Breast epithelium (tissue), 4 donors: ENCODE measurements at regions not wholly inside any gene's neighbourhood (a gene's known extent, or its start where the extent isn't known, plus 50 kb on each side); places are given as distances from the start of the nearest gene placed in this dataset.

Source experiments
- DNase-seq, 2 donors: peaks; one replicate each; pipeline ENCODE4 v3.0.0-alpha.2; 2019; ENCODE audit warnings: low spot score in 2 of 2
- H3K27ac ChIP-seq, 2 donors: fragments of 200-600 bp; sonication (generic) in 1 of 2; one replicate each; pipeline ENCODE4 v1.5.1; 2016 to 2019; ENCODE audit warnings: mild to moderate bottlenecking in 1 of 2
- H3K27me3 ChIP-seq, 2 donors: fragments of 200-600 bp; sonication (generic) in 1 of 2; one replicate each; pipeline versions ENCODE4 v1.5.1 to v1.6.0; 2017 to 2019; ENCODE audit warnings: control low read depth in 1 of 2, mild to moderate bottlenecking in 1 of 2
- H3K36me3 ChIP-seq: fragments of 200-600 bp; one replicate; pipeline ENCODE4 v1.5.1; 2019
- H3K4me1 ChIP-seq, 2 donors: fragments of 200-600 bp; sonication (generic); one replicate each; pipeline ENCODE4 v1.5.1; 2016 to 2019; ENCODE audit warnings: control low read depth in 1 of 2
- H3K4me3 ChIP-seq, 3 donors: fragments of 200-600 bp; sonication (generic); 1 replicate in 2 of 3; 2 replicates in 1 of 3; pipeline ENCODE4 v1.5.1; 2016 to 2019; ENCODE audit warnings: mild to moderate bottlenecking in 3 of 3, moderate library complexity in 2 of 3
- H3K9me3 ChIP-seq, 2 donors: fragments of 200-600 bp; sonication (generic) in 1 of 2; one replicate each; pipeline ENCODE4 v1.5.1; 2016 to 2019; ENCODE audit warnings: control low read depth in 1 of 2
- POLR2A ChIP-seq: fragments of 450-650 bp; IDR thresholded peaks from one replicate; pipeline ENCODE4 v1.6.1; 2016; ENCODE audit warnings: antibody characterized with exemption, mild to moderate bottlenecking, moderate library complexity
- POLR2AphosphoS5 ChIP-seq, 3 donors: sonication (generic); formaldehyde crosslinking; IDR thresholded peaks; one replicate each; pipeline ENCODE4 v1.6.1; 2017; ENCODE audit warnings: antibody characterized with exemption in 3 of 3
- intact Hi-C: fragments of 100-400 bp; cut with DNase I; formaldehyde crosslinking; loops from one replicate; pipeline ENCODE4 v1.15.1; 2023; ENCODE audit warnings: low total_unique reads
- TF ChIP-seq, protein P1 (sequence below), 3 donors: fragments of 450-650 bp; IDR thresholded peaks; one replicate each; pipeline ENCODE4 v1.5.1; 2016 to 2017; ENCODE audit warnings: antibody characterized with exemption in 3 of 3, mild to moderate bottlenecking in 3 of 3, moderate library complexity in 3 of 3

DNA sequence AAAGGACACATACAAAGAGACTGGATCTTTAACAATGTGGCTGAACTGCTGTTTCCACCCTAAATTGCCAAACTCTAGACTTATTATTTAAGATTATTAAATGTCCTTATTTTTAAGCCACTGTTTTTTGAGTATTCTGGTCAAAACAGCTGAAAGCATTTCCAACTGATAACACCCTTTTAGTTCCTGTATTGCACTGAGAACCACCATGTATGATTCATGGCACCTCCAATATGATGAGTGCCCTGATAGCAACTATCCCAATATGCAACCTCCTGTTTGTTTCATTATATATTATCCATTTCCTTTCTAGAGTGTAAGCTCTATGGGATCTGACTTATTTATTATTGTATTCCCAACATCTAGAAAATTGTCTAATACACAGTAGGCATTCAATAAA, 269.4 kb downstream of the HHIPL2 start:
- Histone ChIP-seq H3K4me1 (no peaks in the 10 kb centered on the region), H3K9me3 (no peaks in the 10 kb centered on the region), H3K36me3 (no peaks in the 10 kb centered on the region), H3K4me3 (no peak overlapping the region), H3K27me3 (no peaks in the 10 kb centered on the region), H3K27ac (no peak overlapping the region)
- no peak for DNase-seq
- intact Hi-C loops, result no loop called here
- TF ChIP-seq, protein P1, sequence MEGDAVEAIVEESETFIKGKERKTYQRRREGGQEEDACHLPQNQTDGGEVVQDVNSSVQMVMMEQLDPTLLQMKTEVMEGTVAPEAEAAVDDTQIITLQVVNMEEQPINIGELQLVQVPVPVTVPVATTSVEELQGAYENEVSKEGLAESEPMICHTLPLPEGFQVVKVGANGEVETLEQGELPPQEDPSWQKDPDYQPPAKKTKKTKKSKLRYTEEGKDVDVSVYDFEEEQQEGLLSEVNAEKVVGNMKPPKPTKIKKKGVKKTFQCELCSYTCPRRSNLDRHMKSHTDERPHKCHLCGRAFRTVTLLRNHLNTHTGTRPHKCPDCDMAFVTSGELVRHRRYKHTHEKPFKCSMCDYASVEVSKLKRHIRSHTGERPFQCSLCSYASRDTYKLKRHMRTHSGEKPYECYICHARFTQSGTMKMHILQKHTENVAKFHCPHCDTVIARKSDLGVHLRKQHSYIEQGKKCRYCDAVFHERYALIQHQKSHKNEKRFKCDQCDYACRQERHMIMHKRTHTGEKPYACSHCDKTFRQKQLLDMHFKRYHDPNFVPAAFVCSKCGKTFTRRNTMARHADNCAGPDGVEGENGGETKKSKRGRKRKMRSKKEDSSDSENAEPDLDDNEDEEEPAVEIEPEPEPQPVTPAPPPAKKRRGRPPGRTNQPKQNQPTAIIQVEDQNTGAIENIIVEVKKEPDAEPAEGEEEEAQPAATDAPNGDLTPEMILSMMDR (IDR thresholded peaks at IDR 0.05), result no peak
- TF ChIP-seq POLR2A, result no peak
- no peak for TF ChIP-seq POLR2AphosphoS5 (IDR thresholded peaks at IDR 0.05)

DNA sequence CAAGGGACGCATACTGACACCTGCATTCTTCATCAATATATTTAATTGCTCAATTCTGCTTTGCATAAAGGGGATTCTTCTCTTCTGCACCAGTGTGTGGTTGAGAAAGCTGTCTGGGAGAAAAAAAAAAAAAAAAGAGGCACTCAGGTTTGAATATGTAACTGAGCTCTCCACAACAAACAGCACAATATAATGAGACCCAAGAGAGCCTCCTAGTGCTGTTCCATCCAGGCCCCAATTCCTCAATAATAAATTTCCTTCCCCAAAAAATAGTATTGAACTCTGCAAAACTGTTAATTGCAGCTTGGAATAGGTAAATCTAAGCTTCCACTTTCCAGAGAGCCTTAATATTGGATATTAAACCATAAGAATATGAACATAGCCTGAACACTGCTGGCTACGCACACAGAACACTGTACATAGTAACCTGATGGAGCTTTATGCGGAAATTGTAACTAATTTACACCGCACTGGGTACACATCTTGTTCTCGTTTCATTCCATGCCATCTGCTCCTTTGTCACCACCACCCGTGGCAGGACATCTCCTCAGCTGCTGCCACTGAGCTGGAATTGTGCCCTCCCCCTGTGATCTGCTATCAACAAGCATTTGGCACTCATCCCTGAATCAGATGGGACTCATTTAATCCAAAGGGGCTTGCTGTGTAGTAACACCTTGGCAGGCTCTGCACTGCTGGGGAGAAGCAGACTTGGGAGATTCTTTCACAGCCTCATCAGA, 272.0 kb downstream of the HHIPL2 start:
- intact Hi-C loops, result no loop called here
- TF ChIP-seq POLR2A (no peak), POLR2AphosphoS5 (IDR thresholded peaks at IDR 0.05) (no peak)
- TF ChIP-seq, protein P1 (IDR thresholded peaks at IDR 0.05), result no peak
- H3K27ac ChIP-seq, result no peak overlapping the region
- H3K4me3 ChIP-seq, result no peak overlapping the region
- H3K4me1 ChIP-seq, result no peaks in the 10 kb centered on the region
- H3K27me3 ChIP-seq, result no peaks in the 10 kb centered on the region
- DNase-seq, result no peak
- no peaks in the 10 kb centered on the region for H3K9me3 ChIP-seq
- no peaks in the 10 kb centered on the region for H3K36me3 ChIP-seq

DNA sequence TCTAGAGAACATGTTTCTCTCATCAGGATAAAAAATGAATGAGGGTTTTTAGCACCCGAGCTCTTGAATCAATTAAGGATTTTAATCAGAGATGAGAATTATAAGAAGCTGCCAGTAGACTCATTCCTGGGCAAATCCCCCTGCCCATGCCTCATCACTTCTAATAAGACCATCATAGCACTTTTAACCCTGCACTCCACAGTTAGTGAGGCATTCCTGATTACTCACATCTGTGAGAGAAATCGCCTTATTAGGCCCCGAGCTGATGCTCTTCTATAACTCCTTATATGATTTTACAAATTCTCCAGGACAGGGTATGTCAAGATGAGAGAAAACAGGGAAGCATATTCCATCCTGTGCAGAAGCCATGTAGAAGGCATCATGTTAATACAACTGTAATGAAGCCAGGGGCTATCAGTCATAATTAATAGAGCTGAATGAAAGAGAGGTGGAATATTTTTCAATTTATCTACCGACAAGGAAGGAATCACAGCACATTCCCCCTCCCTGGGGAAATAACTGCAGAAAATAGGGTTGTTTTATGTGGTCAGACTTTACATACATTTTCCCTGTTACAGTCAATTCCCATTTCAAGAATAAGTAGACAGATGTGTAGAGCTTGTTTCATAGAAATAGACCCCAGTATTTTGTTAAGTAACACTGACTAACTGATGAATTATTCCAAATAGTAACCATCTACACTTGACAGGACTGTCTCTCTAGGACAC, 272.7 kb downstream of the HHIPL2 start:
- intact Hi-C loops, result no loop called here
- Histone ChIP-seq H3K4me1 (no peaks in the 10 kb centered on the region), H3K4me3 (no peak overlapping the region), H3K27ac (no peak overlapping the region), H3K9me3 (no peaks in the 10 kb centered on the region), H3K36me3 (no peaks in the 10 kb centered on the region), H3K27me3 (no peaks in the 10 kb centered on the region)
- TF ChIP-seq POLR2A, result no peak
- TF ChIP-seq POLR2AphosphoS5 (IDR thresholded peaks at IDR 0.05), result no peak
- TF ChIP-seq, protein P1 (IDR thresholded peaks at IDR 0.05), result no peak
- DNase-seq, result no peak

DNA sequence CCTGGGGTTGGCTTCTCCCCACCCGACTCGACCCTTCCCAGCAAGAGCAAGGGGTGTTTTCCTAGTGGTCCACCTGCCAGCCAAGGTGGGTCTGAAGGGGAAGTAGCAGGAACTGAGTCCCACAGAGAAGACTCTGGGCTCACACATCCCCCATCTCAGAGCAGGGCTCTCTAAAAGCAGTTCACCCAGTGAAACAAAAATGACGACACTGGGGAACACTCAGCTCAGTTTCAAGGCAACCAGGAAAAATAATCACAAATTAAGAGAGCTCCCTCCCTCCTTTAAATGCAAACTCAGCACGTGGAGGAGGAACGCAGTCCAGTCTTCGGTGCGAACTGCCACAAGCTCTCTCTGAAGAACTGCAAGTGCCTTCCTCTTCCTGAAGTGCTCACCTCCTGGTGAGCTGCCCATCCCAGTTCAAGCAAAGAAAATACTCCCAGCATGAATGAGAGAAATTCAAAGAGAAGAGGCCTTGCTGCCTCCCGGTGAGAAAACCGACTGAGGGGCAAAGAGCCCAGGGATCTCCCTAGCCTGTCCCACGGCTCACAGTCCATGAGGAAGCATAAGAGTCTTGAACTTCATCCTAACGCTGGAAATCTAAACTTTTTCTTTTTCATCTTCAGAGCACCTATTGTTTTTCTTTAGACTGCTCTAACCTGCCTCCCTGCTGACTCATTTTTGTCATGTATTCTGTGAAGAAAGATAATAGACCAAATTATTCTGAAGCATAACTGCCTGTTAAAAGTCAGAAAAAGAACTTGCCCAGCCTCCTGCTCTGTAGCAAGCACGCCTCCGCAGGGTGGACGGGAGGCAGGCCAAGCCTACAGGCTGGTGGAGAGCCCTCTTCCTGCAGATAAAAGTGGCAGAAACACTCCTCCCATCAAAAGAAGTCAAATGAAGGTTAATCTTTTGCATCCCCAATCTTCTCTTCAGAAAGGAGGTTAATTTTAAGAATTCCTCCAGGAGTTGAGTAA, 281.4 kb downstream of the HHIPL2 start:
- intact Hi-C loops, result no loop called here
- Histone ChIP-seq H3K4me3 (no peak overlapping the region), H3K27me3 (no peaks in the 10 kb centered on the region), H3K36me3 (no peaks in the 10 kb centered on the region), H3K27ac (peak overlapping the region in 1 of 2 donors; percentile 9), H3K4me1 (no peaks in the 10 kb centered on the region), H3K9me3 (no peaks in the 10 kb centered on the region)
- TF ChIP-seq POLR2AphosphoS5 (IDR thresholded peaks at IDR 0.05), result no peak
- no peak for TF ChIP-seq POLR2A
- TF ChIP-seq, protein P1 (IDR thresholded peaks at IDR 0.05), result no peak
- DNase-seq, result no peak
